Smooth muscle cell (in vitro differentiated cells): ENCODE measurements at regions not wholly inside any gene's neighbourhood (a gene's known extent, or its start where the extent isn't known, plus 50 kb on each side); places are given as distances from the start of the nearest gene placed in this dataset.

Experiments used
- DNase-seq: peaks from one replicate; lab custom pipeline; 2025; ENCODE audit not compliant: unreplicated experiment; lab: John Stamatoyannopoulos, UW
- H2AFZ ChIP-seq: fragments of 200-600 bp; sonication (generic); 2 replicates; pipeline ENCODE4 v1.6.0; 2016; ENCODE audit warnings: antibody characterized with exemption, low read depth, mild to moderate bottlenecking
- H3F3A ChIP-seq: fragments of 200-600 bp; sonication (generic); 2 replicates; pipeline ENCODE4 v1.6.0; 2017; ENCODE audit warnings: antibody characterized with exemption, low read depth
- H3K27ac ChIP-seq: fragments of 200-600 bp; sonication (generic); 2 replicates; pipeline ENCODE4 v1.5.1; 2016; ENCODE audit warnings: low read depth, mild to moderate bottlenecking
- H3K27me3 ChIP-seq: fragments of 200-600 bp; sonication (generic); 2 replicates; pipeline ENCODE4 v1.6.1; 2016; ENCODE audit warnings: low read depth, mild to moderate bottlenecking
- H3K36me3 ChIP-seq: fragments of 200-600 bp; sonication (generic); 2 replicates; pipeline ENCODE4 v1.5.1; 2016; ENCODE audit warnings: low read depth
- H3K4me1 ChIP-seq: fragments of 200-600 bp; sonication (generic); 2 replicates; pipeline ENCODE4 v1.5.1; 2016; ENCODE audit warnings: low read depth
- H3K4me2 ChIP-seq: fragments of 200-600 bp; sonication (generic); 2 replicates; pipeline ENCODE4 v1.6.0; 2016; ENCODE audit warnings: mild to moderate bottlenecking
- H3K4me3 ChIP-seq: fragments of 200-600 bp; sonication (generic); 2 replicates; pipeline ENCODE4 v1.5.1; 2016; ENCODE audit warnings: mild to moderate bottlenecking
- H3K79me2 ChIP-seq: fragments of 200-600 bp; sonication (generic); 2 replicates; pipeline ENCODE4 v1.6.0; 2016; ENCODE audit warnings: low read depth, mild to moderate bottlenecking
- H3K9ac ChIP-seq: fragments of 200-600 bp; sonication (generic); 2 replicates; pipeline ENCODE4 v1.6.0; 2016; ENCODE audit warnings: low read depth
- H3K9me3 ChIP-seq: fragments of 200-600 bp; sonication (generic); replicated peaks from 2 replicates; pipeline ENCODE4 v1.5.1; 2016; ENCODE audit warnings: low read depth
- H4K20me1 ChIP-seq: fragments of 200-600 bp; sonication (generic); 2 replicates; pipeline ENCODE4 v1.6.0; 2016; ENCODE audit warnings: low read depth
- WGBS: methylation state at CpG from one replicate; pipeline ENCODE4 v1.1.7; 2016; ENCODE audit warnings: low lambda C conversion rate; 5-methylcytosine and 5-hydroxymethylcytosine counted together
- TF ChIP-seq, protein P1 (sequence below): fragments of 200-600 bp; sonication (generic); IDR thresholded peaks from 2 replicates; pipeline ENCODE4 v1.5.1; 2017; ENCODE audit warnings: borderline replicate concordance, mild to moderate bottlenecking, antibody characterized with exemption; ENCODE audit not compliant: insufficient read depth, poor library complexity, severe bottlenecking

DNA sequence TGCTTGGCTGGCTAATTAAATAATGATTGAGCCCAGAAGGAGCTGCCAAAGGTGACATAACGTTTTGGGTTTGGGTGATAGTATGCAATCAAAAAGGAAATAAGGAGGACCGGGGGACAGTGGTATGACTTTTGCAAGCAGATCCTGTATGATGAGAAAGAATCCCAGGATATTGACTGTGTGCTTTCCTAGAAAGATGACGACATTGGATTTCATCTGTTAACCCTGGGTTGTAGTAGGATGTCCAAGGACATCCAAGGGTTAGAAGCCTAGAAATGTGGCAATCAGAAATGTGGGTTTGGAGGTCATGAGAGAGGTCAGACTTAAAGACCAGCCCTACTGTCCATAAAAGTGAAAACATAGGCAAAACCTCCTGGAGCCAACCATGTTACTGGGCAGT is 50.3 kb upstream of the HMHB1 start:
- H3K27me3 ChIP-seq, result no peaks in the 10 kb centered on the region
- H3K36me3 ChIP-seq, result no peaks in the 10 kb centered on the region
- TF ChIP-seq, protein P1, sequence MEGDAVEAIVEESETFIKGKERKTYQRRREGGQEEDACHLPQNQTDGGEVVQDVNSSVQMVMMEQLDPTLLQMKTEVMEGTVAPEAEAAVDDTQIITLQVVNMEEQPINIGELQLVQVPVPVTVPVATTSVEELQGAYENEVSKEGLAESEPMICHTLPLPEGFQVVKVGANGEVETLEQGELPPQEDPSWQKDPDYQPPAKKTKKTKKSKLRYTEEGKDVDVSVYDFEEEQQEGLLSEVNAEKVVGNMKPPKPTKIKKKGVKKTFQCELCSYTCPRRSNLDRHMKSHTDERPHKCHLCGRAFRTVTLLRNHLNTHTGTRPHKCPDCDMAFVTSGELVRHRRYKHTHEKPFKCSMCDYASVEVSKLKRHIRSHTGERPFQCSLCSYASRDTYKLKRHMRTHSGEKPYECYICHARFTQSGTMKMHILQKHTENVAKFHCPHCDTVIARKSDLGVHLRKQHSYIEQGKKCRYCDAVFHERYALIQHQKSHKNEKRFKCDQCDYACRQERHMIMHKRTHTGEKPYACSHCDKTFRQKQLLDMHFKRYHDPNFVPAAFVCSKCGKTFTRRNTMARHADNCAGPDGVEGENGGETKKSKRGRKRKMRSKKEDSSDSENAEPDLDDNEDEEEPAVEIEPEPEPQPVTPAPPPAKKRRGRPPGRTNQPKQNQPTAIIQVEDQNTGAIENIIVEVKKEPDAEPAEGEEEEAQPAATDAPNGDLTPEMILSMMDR, result no peak
- H2AFZ ChIP-seq, result no peak overlapping the region
- H3K4me2 ChIP-seq, result no peak overlapping the region
- 86% methylated on average over 3 of the region's 3 CpGs for whole genome bisulfite sequencing
- H3K9ac ChIP-seq, result no peak overlapping the region
- no peak overlapping the region for H3K27ac ChIP-seq
- no peak overlapping the region for H3K4me3 ChIP-seq
- H3K79me2 ChIP-seq, result no peaks in the 10 kb centered on the region
- no peak for DNase-seq
- no peaks in the 10 kb centered on the region for H3K9me3 ChIP-seq
- H3K4me1 ChIP-seq, result no peaks in the 10 kb centered on the region
- H4K20me1 ChIP-seq, result no peaks in the 10 kb centered on the region
- no peaks in the 10 kb centered on the region for H3F3A ChIP-seq

DNA sequence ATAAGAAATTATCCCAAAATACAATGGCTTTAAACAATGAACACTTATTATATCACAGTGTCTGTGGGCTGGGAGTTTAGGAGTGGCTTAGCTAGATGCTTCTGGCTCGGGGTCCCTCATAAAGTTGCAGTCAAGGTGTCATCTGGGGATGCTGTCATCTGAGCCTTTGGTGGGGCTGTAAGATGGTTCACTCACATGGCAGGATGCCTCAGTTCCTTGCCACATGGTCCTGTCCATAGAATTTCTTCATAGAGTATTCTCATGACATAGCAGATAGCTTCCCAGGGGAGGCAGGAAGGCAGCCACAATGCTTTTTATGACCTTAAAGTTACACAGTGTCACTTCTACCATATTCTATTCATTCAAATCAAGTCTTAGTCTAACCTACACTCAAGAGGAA is 51.2 kb upstream of the HMHB1 start:
- TF ChIP-seq, protein P1, result no peak
- Histone ChIP-seq H3K36me3 (no peaks in the 10 kb centered on the region), H3K79me2 (no peaks in the 10 kb centered on the region), H4K20me1 (no peaks in the 10 kb centered on the region), H3K27me3 (no peaks in the 10 kb centered on the region), H3K4me2 (no peak overlapping the region), H3K4me3 (no peak overlapping the region), H3K27ac (no peak overlapping the region), H3K9me3 (no peaks in the 10 kb centered on the region), H3K4me1 (no peaks in the 10 kb centered on the region), H3F3A (no peaks in the 10 kb centered on the region), H2AFZ (no peak overlapping the region), H3K9ac (no peak overlapping the region)
- DNase-seq, result no peak
- WGBS, result 93% methylated on average over 1 of the region's 1 CpG

DNA sequence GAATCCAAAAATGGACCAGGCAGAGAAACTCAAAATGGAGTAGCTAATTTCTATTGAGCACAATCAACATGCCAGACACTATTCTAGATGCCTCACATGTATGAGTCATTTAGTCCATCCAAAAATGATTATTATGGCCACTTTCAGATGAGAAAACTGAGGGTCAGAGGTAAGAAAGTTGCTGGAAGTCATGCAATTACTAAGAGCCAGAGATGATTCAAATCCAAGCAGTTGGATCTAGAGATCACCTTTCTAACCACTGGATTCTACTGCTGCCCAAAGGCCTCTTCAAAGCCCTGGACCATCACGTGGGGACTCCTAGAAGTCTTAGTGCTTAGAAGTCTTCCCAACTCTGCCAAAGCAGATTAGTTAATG is 51.8 kb upstream of the HMHB1 start:
- no peaks in the 10 kb centered on the region for H3K36me3 ChIP-seq
- H3K9me3 ChIP-seq, result no peaks in the 10 kb centered on the region
- no peak overlapping the region for H3K27ac ChIP-seq
- DNase-seq, result no peak
- TF ChIP-seq, protein P1, result no peak
- H3K79me2 ChIP-seq, result no peaks in the 10 kb centered on the region
- no peaks in the 10 kb centered on the region for H4K20me1 ChIP-seq
- no peak overlapping the region for H3K4me3 ChIP-seq
- H3K9ac ChIP-seq, result no peak overlapping the region
- no peaks in the 10 kb centered on the region for H3F3A ChIP-seq
- no peak overlapping the region for H3K4me2 ChIP-seq
- H3K4me1 ChIP-seq, result no peaks in the 10 kb centered on the region
- WGBS, result 95% methylated on average over 1 of the region's 1 CpG
- no peaks in the 10 kb centered on the region for H3K27me3 ChIP-seq
- H2AFZ ChIP-seq, result no peak overlapping the region

DNA sequence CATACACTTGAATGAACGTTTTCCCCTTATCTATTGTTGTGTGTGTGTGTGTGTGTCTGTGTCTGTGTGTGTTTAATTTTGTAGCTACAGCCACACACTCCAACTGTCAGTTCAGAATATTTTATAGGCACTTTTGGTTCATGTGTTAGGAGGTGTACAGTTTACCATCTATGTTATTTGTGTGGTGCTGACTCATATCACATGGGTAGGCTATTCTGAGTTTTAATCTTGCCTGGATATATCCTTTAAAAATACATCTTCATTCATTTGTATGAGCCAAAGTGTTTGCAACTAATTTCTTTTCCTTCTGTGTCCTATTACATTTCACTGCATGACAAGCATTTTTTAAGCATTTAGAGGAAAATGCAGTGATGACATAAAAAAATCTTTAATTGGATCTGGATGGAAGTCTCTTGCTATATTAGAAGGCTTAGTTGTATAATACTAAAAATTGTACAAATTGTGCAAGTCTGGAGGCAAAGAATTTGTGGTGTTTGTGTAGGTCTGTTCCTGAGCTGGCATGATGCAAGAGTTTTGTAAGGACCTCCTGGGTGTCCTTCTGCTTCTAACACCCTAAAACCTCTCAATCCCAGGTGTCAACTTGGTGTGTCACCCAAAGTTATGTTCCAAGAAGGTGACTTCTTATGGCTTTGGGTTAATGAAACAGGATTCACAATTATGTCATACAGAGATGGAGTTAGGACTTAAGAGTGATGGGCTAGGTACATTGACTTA is 52.4 kb upstream of the HMHB1 start:
- H3K4me1 ChIP-seq, result no peaks in the 10 kb centered on the region
- 31% methylated on average over 1 of the region's 1 CpG for WGBS
- no peaks in the 10 kb centered on the region for H4K20me1 ChIP-seq
- no peak overlapping the region for H3K27ac ChIP-seq
- no peak overlapping the region for H3K9ac ChIP-seq
- peak overlapping the region; percentile 13 for H2AFZ ChIP-seq
- no peaks in the 10 kb centered on the region for H3K9me3 ChIP-seq
- no peaks in the 10 kb centered on the region for H3F3A ChIP-seq
- H3K27me3 ChIP-seq, result no peaks in the 10 kb centered on the region
- no peaks in the 10 kb centered on the region for H3K79me2 ChIP-seq
- TF ChIP-seq, protein P1, result no peak
- H3K4me3 ChIP-seq, result no peak overlapping the region
- DNase-seq, result no peak
- H3K36me3 ChIP-seq, result no peaks in the 10 kb centered on the region
- H3K4me2 ChIP-seq, result no peak overlapping the region
